ENCODE measurements at regions not wholly inside any gene's neighbourhood (a gene's known extent, or its start where the extent isn't known, plus 50 kb on each side); places are given as distances from the start of the nearest gene placed in this dataset.

DNA sequence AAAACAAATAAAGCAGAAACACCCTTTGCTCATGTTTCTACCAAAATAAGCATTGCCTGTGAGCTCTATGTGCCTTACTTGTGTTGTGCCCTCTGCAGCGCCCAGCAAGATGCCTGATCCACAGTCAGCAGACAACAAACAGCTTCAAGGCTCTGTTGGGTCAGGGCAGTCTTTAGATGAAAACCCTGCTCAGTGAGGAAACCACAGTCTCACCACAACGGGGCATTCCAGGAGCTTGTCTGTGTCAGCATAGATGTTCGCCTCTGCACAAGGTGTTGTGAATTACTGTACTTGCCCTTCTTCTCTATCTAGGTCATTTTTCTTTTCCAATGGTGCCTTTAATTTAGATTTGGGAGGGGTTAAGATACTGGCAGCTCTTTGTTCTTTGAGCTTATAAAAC is 251.9 kb downstream of the COL4A1 start:
- Mint-ChIP-seq H3K9me3 (ENCODE audit: low read depth, unreplicated experiment) (no peaks in the 10 kb centered on the region), H3K27ac (ENCODE audit: unreplicated experiment) (no peak overlapping the region), H3K4me1 (ENCODE audit: low read depth, unreplicated experiment) (no peaks in the 10 kb centered on the region), H3K36me3 (ENCODE audit: insufficient read depth, unreplicated experiment) (no peaks in the 10 kb centered on the region), H3K4me3 (ENCODE audit: low read depth, unreplicated experiment) (no peak overlapping the region), H3K27me3 (ENCODE audit: unreplicated experiment) (no peaks in the 10 kb centered on the region)
- no TSS peak for BruUV-seq (replicated peaks)
- DNase-seq: no peak
- TF ChIP-seq, protein P1, sequence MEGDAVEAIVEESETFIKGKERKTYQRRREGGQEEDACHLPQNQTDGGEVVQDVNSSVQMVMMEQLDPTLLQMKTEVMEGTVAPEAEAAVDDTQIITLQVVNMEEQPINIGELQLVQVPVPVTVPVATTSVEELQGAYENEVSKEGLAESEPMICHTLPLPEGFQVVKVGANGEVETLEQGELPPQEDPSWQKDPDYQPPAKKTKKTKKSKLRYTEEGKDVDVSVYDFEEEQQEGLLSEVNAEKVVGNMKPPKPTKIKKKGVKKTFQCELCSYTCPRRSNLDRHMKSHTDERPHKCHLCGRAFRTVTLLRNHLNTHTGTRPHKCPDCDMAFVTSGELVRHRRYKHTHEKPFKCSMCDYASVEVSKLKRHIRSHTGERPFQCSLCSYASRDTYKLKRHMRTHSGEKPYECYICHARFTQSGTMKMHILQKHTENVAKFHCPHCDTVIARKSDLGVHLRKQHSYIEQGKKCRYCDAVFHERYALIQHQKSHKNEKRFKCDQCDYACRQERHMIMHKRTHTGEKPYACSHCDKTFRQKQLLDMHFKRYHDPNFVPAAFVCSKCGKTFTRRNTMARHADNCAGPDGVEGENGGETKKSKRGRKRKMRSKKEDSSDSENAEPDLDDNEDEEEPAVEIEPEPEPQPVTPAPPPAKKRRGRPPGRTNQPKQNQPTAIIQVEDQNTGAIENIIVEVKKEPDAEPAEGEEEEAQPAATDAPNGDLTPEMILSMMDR (IDR thresholded peaks at IDR 0.05; ENCODE audit: unreplicated experiment): no peak
- CTCF ChIA-PET: no interaction called here
- intact Hi-C loops (cut with micrococcal nuclease; ENCODE audit: unreplicated experiment): no loop called here

DNA sequence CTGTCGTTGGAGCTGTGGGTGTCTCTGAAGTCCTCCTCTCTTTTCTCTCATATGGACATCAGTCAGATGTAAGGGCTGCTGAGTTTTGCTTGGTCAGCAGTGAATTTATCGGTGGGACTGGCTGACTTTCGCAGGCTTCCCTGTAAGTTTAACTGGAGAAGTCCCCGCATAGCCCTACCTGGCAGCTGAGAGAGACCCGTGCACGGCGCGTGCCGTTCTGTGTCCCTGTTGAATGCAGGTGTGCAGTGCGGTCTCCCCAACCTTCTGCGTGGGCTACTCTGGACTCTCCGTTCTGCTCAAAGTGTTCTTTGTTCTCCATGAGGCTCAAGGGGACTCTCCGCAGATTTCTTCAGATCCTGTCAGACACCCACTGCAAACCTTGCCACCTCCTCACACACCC is 252.9 kb downstream of the COL4A1 start:
- no TSS peak for BruUV-seq (replicated peaks)
- H3K4me3 Mint-ChIP-seq (ENCODE audit: low read depth, unreplicated experiment): no peak overlapping the region
- no peaks in the 10 kb centered on the region for H3K27me3 Mint-ChIP-seq (ENCODE audit: unreplicated experiment)
- DNase-seq: no peak
- H3K9me3 Mint-ChIP-seq (ENCODE audit: low read depth, unreplicated experiment): no peaks in the 10 kb centered on the region
- H3K36me3 Mint-ChIP-seq (ENCODE audit: insufficient read depth, unreplicated experiment): no peaks in the 10 kb centered on the region
- intact Hi-C loops (cut with micrococcal nuclease; ENCODE audit: unreplicated experiment): no loop called here
- no peak overlapping the region for H3K27ac Mint-ChIP-seq (ENCODE audit: unreplicated experiment)
- H3K4me1 Mint-ChIP-seq (ENCODE audit: low read depth, unreplicated experiment): no peaks in the 10 kb centered on the region
- CTCF ChIA-PET: no interaction called here
- TF ChIP-seq, protein P1 (IDR thresholded peaks at IDR 0.05; ENCODE audit: unreplicated experiment): no peak

DNA sequence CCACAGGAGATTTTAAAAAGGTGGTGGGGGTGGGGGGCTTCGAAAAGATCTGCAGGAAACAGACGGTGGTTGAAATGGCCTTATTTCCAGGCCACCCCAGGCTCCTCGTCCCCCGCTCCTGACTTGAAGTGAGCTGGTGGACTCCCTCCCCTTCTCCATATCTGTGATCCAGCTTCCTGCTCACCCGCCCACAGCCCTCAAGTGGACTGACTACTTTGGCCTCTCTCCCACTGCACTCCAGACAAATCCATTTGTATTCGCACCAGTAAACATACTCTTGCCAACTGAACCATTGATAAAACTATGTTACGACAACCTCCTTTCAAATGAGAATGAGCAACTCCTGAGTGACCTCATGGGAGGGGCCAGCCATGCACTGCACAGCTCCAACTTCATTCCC is 259.5 kb downstream of the COL4A1 start:
- TF ChIP-seq, protein P1 (IDR thresholded peaks at IDR 0.05; ENCODE audit: unreplicated experiment): no peak
- H3K9me3 Mint-ChIP-seq (ENCODE audit: low read depth, unreplicated experiment): no peaks in the 10 kb centered on the region
- H3K27me3 Mint-ChIP-seq (ENCODE audit: unreplicated experiment): no peaks in the 10 kb centered on the region
- CTCF ChIA-PET: no interaction called here
- intact Hi-C loops (cut with micrococcal nuclease; ENCODE audit: unreplicated experiment): no loop called here
- H3K4me1 Mint-ChIP-seq (ENCODE audit: low read depth, unreplicated experiment): no peaks in the 10 kb centered on the region
- no peak overlapping the region for H3K27ac Mint-ChIP-seq (ENCODE audit: unreplicated experiment)
- no peaks in the 10 kb centered on the region for H3K36me3 Mint-ChIP-seq (ENCODE audit: insufficient read depth, unreplicated experiment)
- no peak for DNase-seq
- BruUV-seq (replicated peaks): no TSS peak
- H3K4me3 Mint-ChIP-seq (ENCODE audit: low read depth, unreplicated experiment): no peak overlapping the region

DNA sequence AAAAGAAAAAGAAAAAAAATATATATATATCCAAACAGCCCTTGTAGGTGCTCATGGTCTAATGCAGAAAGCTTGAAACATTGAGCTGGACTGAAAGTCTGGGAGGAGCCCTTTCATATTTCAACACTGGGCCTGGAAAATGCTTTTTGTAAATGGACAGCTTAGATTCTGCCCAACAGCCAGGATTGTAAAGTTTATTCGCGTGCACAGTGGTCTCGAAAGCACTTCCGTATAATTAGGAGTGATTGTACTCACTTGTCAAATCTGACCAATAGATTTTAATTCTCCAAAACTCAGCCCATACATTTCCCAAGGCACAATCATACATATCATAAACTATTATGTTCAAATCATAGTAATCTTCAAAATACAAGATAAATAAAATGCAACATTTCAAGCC is 260.1 kb downstream of the COL4A1 start:
- Mint-ChIP-seq H3K4me3 (ENCODE audit: low read depth, unreplicated experiment) (no peak overlapping the region), H3K36me3 (ENCODE audit: insufficient read depth, unreplicated experiment) (no peaks in the 10 kb centered on the region), H3K9me3 (ENCODE audit: low read depth, unreplicated experiment) (no peaks in the 10 kb centered on the region), H3K4me1 (ENCODE audit: low read depth, unreplicated experiment) (no peaks in the 10 kb centered on the region), H3K27ac (ENCODE audit: unreplicated experiment) (no peak overlapping the region), H3K27me3 (ENCODE audit: unreplicated experiment) (no peaks in the 10 kb centered on the region)
- CTCF ChIA-PET: no interaction called here
- TF ChIP-seq, protein P1 (IDR thresholded peaks at IDR 0.05; ENCODE audit: unreplicated experiment): no peak
- intact Hi-C loops (cut with micrococcal nuclease; ENCODE audit: unreplicated experiment): no loop called here
- BruUV-seq (replicated peaks): no TSS peak
- no peak for DNase-seq

DNA sequence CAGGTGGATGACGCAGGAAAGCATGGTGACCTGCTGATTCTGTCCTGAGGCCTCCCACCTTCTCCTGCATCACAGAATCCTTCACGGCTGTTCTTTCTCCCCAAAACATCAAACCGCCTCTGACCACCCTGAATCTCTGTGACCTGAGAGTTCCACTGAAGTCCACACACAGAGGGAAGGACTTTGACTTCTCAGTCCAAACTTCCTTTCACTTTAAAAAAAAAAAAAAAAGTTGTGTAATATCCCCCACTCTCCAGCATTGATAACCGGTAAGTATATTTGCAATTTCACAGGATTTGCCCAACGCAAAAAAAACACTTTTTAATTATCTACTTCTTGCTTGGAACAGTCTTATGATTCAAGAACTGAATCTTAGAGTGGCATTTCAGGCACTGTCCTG is 259.5 kb upstream of the IRS2 start:
- Mint-ChIP-seq H3K9me3 (ENCODE audit: low read depth, unreplicated experiment) (no peaks in the 10 kb centered on the region), H3K27ac (ENCODE audit: unreplicated experiment) (no peak overlapping the region), H3K4me3 (ENCODE audit: low read depth, unreplicated experiment) (no peak overlapping the region), H3K36me3 (ENCODE audit: insufficient read depth, unreplicated experiment) (no peaks in the 10 kb centered on the region), H3K27me3 (ENCODE audit: unreplicated experiment) (no peaks in the 10 kb centered on the region), H3K4me1 (ENCODE audit: low read depth, unreplicated experiment) (no peaks in the 10 kb centered on the region)
- CTCF ChIA-PET: no interaction called here
- TF ChIP-seq, protein P1 (IDR thresholded peaks at IDR 0.05; ENCODE audit: unreplicated experiment): no peak
- no peak for DNase-seq
- intact Hi-C loops (cut with micrococcal nuclease; ENCODE audit: unreplicated experiment): no loop called here
- BruUV-seq (replicated peaks): no TSS peak

Data from Calu3 (cell line).